ENCODE measurements at regions not wholly inside any gene's neighbourhood (a gene's known extent, or its start where the extent isn't known, plus 50 kb on each side); places are given as distances from the start of the nearest gene placed in this dataset.

- CTCF ChIA-PET: no interaction called here
- H3K9me3 Mint-ChIP-seq (ENCODE audit: unreplicated experiment): no peaks in the 10 kb centered on the region
- intact Hi-C loops (cut with micrococcal nuclease; ENCODE audit: unreplicated experiment): loop anchor here (5.0 kb wide), 1 partner anchor 149 kb away; no protein-coding TSS in a partner anchor
- no peaks in the 10 kb centered on the region for H3K36me3 Mint-ChIP-seq (ENCODE audit: insufficient read depth, unreplicated experiment)
- POLR2A ChIA-PET: no interaction called here
- no TSS peak for BruUV-seq (replicated peaks)
- Histone ChIP-seq H3K27me3 (replicated peaks; ENCODE audit: control insufficient read depth, insufficient read depth, low read length) (no peaks in the 10 kb centered on the region), H3K4me1 (no peaks in the 10 kb centered on the region), H3K36me3 (ENCODE audit: control insufficient read depth, insufficient read depth, low read length) (no peaks in the 10 kb centered on the region), H3K9me3 (no peaks in the 10 kb centered on the region), H3K4me3 (ENCODE audit: low read depth, low read length) (no peak overlapping the region)
- peaks cover 7% of the 10 kb centered on the region for H3K27me3 Mint-ChIP-seq (ENCODE audit: insufficient read depth, unreplicated experiment)
- no peak overlapping the region for H3K27ac Mint-ChIP-seq (ENCODE audit: unreplicated experiment)
- no peak for DNase-seq
- no peak for TF ChIP-seq CTCF (IDR thresholded peaks at IDR 0.05; ENCODE audit: insufficient read depth in 1 of 2, low read depth in 1 of 2, low read length in 1 of 2, severe bottlenecking in 1 of 2, unreplicated experiment in 1 of 2)
- H3K4me1 Mint-ChIP-seq (ENCODE audit: low read depth, unreplicated experiment): no peaks in the 10 kb centered on the region
- H3K4me3 Mint-ChIP-seq (ENCODE audit: unreplicated experiment): no peak overlapping the region
Measured at GRCh38 chr10:80921032-80921431, 383.3 kb downstream of the SH2D4B start.

GRCh38 chr10:80924063-80924952 is 386.6 kb downstream of the SH2D4B start:
- H3K4me1 Mint-ChIP-seq (ENCODE audit: low read depth, unreplicated experiment): no peaks in the 10 kb centered on the region
- peaks cover 14% of the 10 kb centered on the region for H3K27me3 Mint-ChIP-seq (ENCODE audit: insufficient read depth, unreplicated experiment)
- intact Hi-C loops (cut with micrococcal nuclease; ENCODE audit: unreplicated experiment): loop anchor here (1.0 to 5.0 kb wide), 5 partner anchors 70 to 480 kb away; no protein-coding TSS in a partner anchor
- ChIA-PET CTCF (interaction anchor here (1.2 to 2.0 kb wide), 2 partner anchors 224 to 262 kb away, joined by 7 to 17 read pairs; no protein-coding TSS in a partner anchor), POLR2A (interaction anchor here (0.6 kb wide), 1 partner anchor 235 kb away, joined by 3 read pairs; no protein-coding TSS in a partner anchor)
- peaks cover 10% of the 10 kb centered on the region for H3K9me3 Mint-ChIP-seq (ENCODE audit: unreplicated experiment)
- Histone ChIP-seq H3K27me3 (replicated peaks; ENCODE audit: control insufficient read depth, insufficient read depth, low read length) (no peaks in the 10 kb centered on the region), H3K9me3 (0 out of 2 replicates have a peak, but pooled peaks cover 4% of the 10 kb centered on the region), H3K4me1 (no peaks in the 10 kb centered on the region), H3K4me3 (ENCODE audit: low read depth, low read length) (no peak overlapping the region), H3K36me3 (ENCODE audit: control insufficient read depth, insufficient read depth, low read length) (no peaks in the 10 kb centered on the region)
- H3K27ac Mint-ChIP-seq (ENCODE audit: unreplicated experiment): no peak overlapping the region
- TF ChIP-seq CTCF (IDR thresholded peaks at IDR 0.05; ENCODE audit: insufficient read depth in 1 of 2, low read depth in 1 of 2, low read length in 1 of 2, severe bottlenecking in 1 of 2, unreplicated experiment in 1 of 2): peak; percentile 52 to 75
- H3K36me3 Mint-ChIP-seq (ENCODE audit: insufficient read depth, unreplicated experiment): no peaks in the 10 kb centered on the region
- no peak overlapping the region for H3K4me3 Mint-ChIP-seq (ENCODE audit: unreplicated experiment)
- peak; percentile 46 to 66 for DNase-seq
- no TSS peak for BruUV-seq (replicated peaks)

- no peaks in the 10 kb centered on the region for H3K36me3 Mint-ChIP-seq (ENCODE audit: insufficient read depth, unreplicated experiment)
- no peak for DNase-seq
- H3K27me3 Mint-ChIP-seq (ENCODE audit: insufficient read depth, unreplicated experiment): peaks cover 7% of the 10 kb centered on the region
- Histone ChIP-seq H3K9me3 (0 out of 2 replicates have a peak, but pooled peaks cover 4% of the 10 kb centered on the region), H3K36me3 (ENCODE audit: control insufficient read depth, insufficient read depth, low read length) (no peaks in the 10 kb centered on the region), H3K4me1 (no peaks in the 10 kb centered on the region), H3K4me3 (ENCODE audit: low read depth, low read length) (no peak overlapping the region), H3K27me3 (replicated peaks; ENCODE audit: control insufficient read depth, insufficient read depth, low read length) (no peaks in the 10 kb centered on the region)
- no peaks in the 10 kb centered on the region for H3K4me1 Mint-ChIP-seq (ENCODE audit: low read depth, unreplicated experiment)
- POLR2A ChIA-PET: no interaction called here
- no TSS peak for BruUV-seq (replicated peaks)
- H3K27ac Mint-ChIP-seq (ENCODE audit: unreplicated experiment): no peak overlapping the region
- CTCF ChIA-PET: interaction anchor here (0.7 kb wide), 1 partner anchor 92 kb away, joined by 3 read pairs; no protein-coding TSS in a partner anchor
- intact Hi-C loops (cut with micrococcal nuclease; ENCODE audit: unreplicated experiment): no loop called here
- H3K9me3 Mint-ChIP-seq (ENCODE audit: unreplicated experiment): peaks cover 10% of the 10 kb centered on the region
- TF ChIP-seq CTCF (IDR thresholded peaks at IDR 0.05; ENCODE audit: insufficient read depth in 1 of 2, low read depth in 1 of 2, low read length in 1 of 2, severe bottlenecking in 1 of 2, unreplicated experiment in 1 of 2): no peak
- H3K4me3 Mint-ChIP-seq (ENCODE audit: unreplicated experiment): no peak overlapping the region
Measured at GRCh38 chr10:80927419-80928078, 389.8 kb downstream of the SH2D4B start.
